ENCODE measurements at regions not wholly inside any gene's neighbourhood (a gene's known extent, or its start where the extent isn't known, plus 50 kb on each side); places are given as distances from the start of the nearest gene placed in this dataset.

DNA sequence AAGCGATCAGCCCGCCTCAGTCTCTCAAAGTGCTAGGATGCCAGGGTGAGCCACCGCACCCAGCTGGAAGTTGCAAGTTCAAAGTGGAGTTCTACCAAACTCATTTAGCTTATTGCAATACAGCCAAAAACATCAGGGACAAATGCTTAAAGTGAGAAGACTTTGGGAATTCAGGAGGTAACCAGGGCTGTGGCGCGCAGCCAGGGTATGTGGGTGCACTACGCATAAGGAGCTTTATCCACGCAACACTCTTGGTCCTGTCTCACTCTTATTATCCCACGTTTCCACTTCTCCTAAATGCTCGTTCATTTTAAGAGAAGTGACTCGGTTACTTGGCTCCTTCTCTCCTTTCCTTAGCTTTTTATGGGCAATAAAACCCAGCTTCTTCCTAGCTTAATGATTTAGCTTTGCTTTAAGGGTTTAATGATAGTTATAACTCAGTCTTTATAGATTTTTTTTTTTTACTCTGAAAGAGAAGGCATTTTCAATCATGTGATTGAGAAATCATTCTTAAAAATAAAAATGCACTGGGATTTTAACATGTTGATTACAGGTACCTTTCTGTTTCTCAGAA, 199.8 kb downstream of the KCNE4 start:
- H3K27me3 Mint-ChIP-seq (ENCODE audit: low read depth): no peaks in the 10 kb centered on the region
- no peak overlapping the region for H3K4me3 Mint-ChIP-seq (ENCODE audit: low read depth)
- no peak overlapping the region for H3K27ac Mint-ChIP-seq
- intact Hi-C loops (cut with micrococcal nuclease): no loop called here
- DNase-seq (ENCODE audit: low spot score): no peak
- no peaks in the 10 kb centered on the region for H3K4me1 Mint-ChIP-seq (ENCODE audit: low read depth)
- H3K36me3 Mint-ChIP-seq (ENCODE audit: low read depth): no peaks in the 10 kb centered on the region
- no peaks in the 10 kb centered on the region for H3K9me3 Mint-ChIP-seq

DNA sequence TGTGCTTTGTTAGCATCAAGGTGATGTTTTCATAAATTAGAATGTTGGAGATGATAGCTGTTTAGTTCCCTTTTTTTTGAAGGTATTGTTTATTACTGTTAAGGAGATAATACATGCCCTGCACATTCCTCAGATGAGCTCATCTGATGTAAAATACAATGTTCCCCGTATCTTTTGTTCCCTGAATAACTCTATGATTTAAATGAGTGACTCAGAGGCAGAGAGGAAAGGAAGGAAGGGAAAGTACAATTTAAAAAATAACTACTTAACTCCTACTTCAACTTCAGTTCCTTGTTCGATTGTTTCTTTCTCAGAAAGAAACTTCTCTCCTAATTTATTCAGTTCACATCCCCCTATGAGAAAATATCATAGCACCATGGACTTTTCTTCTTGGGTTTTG, 208.7 kb downstream of the KCNE4 start:
- DNase-seq (ENCODE audit: low spot score): no peak
- H3K9me3 Mint-ChIP-seq: no peaks in the 10 kb centered on the region
- H3K4me3 Mint-ChIP-seq (ENCODE audit: low read depth): no peak overlapping the region
- no peaks in the 10 kb centered on the region for H3K27me3 Mint-ChIP-seq (ENCODE audit: low read depth)
- no peak overlapping the region for H3K27ac Mint-ChIP-seq
- intact Hi-C loops (cut with micrococcal nuclease): no loop called here
- H3K36me3 Mint-ChIP-seq (ENCODE audit: low read depth): no peaks in the 10 kb centered on the region
- no peaks in the 10 kb centered on the region for H3K4me1 Mint-ChIP-seq (ENCODE audit: low read depth)

- Mint-ChIP-seq H3K4me1 (ENCODE audit: low read depth) (no peaks in the 10 kb centered on the region), H3K4me3 (ENCODE audit: low read depth) (no peak overlapping the region), H3K9me3 (no peaks in the 10 kb centered on the region), H3K36me3 (ENCODE audit: low read depth) (no peaks in the 10 kb centered on the region), H3K27me3 (ENCODE audit: low read depth) (no peaks in the 10 kb centered on the region), H3K27ac (no peak overlapping the region)
- intact Hi-C loops (cut with micrococcal nuclease): no loop called here
- no peak for DNase-seq (ENCODE audit: low spot score)
These were observed 211.0 kb downstream of the KCNE4 start for GRCh38 chr2:223262946-223263345.

DNA sequence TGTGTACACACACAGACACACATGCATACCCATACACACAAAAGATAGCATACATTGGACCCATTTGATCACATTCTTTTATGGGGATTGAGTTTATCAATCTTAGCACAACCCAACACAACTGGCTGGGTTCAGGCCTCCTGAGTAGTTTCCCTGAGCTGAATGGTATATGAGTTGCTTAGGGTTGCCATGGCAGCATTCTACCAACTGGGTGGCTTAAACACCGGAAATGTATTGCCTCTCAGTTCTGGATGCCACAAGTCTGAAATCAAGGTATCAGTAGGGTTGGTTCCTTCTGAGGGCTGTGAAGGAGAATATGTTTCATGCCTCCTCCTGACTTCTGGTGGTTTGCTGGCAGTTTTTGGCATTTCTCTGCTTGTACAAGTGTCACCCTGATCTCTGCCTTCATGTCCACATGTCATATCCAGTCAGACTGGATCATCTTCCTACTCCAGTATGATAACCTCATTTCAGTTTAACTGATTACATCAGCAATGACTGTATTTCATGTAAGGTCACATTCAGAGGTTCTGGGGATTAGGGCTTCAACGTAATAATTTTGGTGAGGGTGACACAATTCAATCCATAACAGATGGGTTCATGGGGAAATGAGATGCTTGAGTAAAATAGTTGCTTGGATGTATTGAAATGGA, 212.7 kb downstream of the KCNE4 start:
- Mint-ChIP-seq H3K9me3 (no peaks in the 10 kb centered on the region), H3K4me3 (ENCODE audit: low read depth) (no peak overlapping the region), H3K27ac (no peak overlapping the region), H3K36me3 (ENCODE audit: low read depth) (no peaks in the 10 kb centered on the region), H3K4me1 (ENCODE audit: low read depth) (no peaks in the 10 kb centered on the region), H3K27me3 (ENCODE audit: low read depth) (no peaks in the 10 kb centered on the region)
- no peak for DNase-seq (ENCODE audit: low spot score)
- intact Hi-C loops (cut with micrococcal nuclease): no loop called here

DNA sequence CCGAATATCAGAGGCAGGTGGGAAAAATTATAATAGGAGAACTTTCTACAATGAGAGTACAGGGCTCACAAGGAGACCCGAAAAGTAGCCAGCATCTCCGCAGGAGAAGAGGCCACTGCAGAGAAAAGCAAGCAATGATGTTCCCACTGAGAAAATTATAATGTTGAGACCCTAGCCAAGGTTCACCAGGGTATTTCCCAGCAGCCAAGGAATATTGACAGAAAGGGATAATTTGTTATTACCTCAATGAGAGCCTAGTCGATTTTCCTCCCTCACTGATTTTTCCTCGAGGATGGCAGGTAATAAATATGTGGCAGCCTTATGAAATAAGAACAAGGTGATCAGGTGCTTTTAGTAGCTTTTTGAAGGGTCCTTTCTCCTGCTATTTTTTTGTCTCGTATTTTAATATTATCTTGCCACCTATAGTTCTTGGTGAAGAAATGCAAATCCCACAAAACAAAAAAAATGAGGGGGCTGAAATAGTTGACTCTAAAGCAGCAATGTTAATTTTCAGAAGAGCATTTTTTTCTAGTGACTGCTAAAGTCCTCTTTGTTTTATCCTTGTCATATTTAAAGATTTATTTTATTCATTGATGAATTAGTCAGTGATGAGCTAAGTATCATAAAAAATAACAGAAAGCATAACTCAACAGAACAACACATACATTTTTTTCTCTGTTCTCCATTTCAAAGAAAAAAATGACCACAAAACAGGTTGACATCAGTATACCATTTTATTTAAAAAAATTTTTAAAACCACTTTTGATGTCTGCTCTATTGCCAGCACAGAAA, 215.4 kb downstream of the KCNE4 start:
- no peaks in the 10 kb centered on the region for H3K27me3 Mint-ChIP-seq (ENCODE audit: low read depth)
- no peak for DNase-seq (ENCODE audit: low spot score)
- H3K4me3 Mint-ChIP-seq (ENCODE audit: low read depth): no peak overlapping the region
- intact Hi-C loops (cut with micrococcal nuclease): no loop called here
- H3K4me1 Mint-ChIP-seq (ENCODE audit: low read depth): no peaks in the 10 kb centered on the region
- no peaks in the 10 kb centered on the region for H3K36me3 Mint-ChIP-seq (ENCODE audit: low read depth)
- H3K9me3 Mint-ChIP-seq: no peaks in the 10 kb centered on the region
- no peak overlapping the region for H3K27ac Mint-ChIP-seq

DNA sequence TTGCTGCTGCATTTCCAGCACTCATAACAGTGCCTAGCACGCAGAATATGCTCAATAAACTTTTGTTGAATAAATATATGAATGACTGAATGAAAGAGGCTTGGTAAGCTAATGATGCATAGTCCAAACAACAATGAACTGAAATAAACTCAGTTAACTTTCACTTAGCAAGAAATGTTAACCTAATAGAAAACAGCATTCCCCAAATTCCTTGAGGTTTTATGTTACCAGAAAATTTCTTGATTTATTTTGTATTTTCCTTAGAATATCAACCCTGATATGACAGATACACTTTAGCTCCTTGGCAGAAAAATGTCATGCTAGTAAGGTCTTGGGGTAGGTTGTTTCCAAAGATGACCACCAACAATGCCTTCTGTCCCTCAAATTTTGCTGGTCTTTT, 217.4 kb downstream of the KCNE4 start:
- Mint-ChIP-seq H3K36me3 (ENCODE audit: low read depth) (no peaks in the 10 kb centered on the region), H3K27ac (no peak overlapping the region), H3K4me1 (ENCODE audit: low read depth) (no peaks in the 10 kb centered on the region), H3K9me3 (no peaks in the 10 kb centered on the region), H3K4me3 (ENCODE audit: low read depth) (no peak overlapping the region), H3K27me3 (ENCODE audit: low read depth) (no peaks in the 10 kb centered on the region)
- no peak for DNase-seq (ENCODE audit: low spot score)
- intact Hi-C loops (cut with micrococcal nuclease): no loop called here

DNA sequence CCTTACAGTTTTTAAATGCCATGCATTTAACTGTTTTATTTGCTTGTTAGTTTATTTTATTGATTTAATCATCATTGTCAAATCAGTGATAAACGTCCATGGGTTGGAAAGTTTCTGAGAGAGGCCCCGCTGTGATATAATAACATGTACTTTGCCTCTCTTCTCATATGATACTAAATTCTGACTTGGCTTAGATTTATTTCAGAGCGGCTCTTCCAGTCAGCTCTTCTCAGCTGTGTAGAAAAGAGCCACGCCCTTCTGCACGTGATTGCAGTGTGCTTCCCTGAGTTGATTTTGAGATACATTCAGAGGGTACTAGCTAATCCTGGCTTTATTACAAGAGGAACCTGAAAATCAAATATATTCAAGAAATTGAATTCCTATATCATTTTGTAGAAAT, 218.6 kb downstream of the KCNE4 start:
- H3K4me3 Mint-ChIP-seq (ENCODE audit: low read depth): no peak overlapping the region
- no peaks in the 10 kb centered on the region for H3K4me1 Mint-ChIP-seq (ENCODE audit: low read depth)
- intact Hi-C loops (cut with micrococcal nuclease): no loop called here
- H3K27me3 Mint-ChIP-seq (ENCODE audit: low read depth): no peaks in the 10 kb centered on the region
- no peaks in the 10 kb centered on the region for H3K9me3 Mint-ChIP-seq
- no peaks in the 10 kb centered on the region for H3K36me3 Mint-ChIP-seq (ENCODE audit: low read depth)
- H3K27ac Mint-ChIP-seq: no peak overlapping the region
- no peak for DNase-seq (ENCODE audit: low spot score)

GRCh38 chr2:223273995-223274394, 222.0 kb downstream of the KCNE4 start:
- no peaks in the 10 kb centered on the region for H3K4me1 Mint-ChIP-seq (ENCODE audit: low read depth)
- no peak overlapping the region for H3K27ac Mint-ChIP-seq
- no peaks in the 10 kb centered on the region for H3K36me3 Mint-ChIP-seq (ENCODE audit: low read depth)
- H3K9me3 Mint-ChIP-seq: no peaks in the 10 kb centered on the region
- no peaks in the 10 kb centered on the region for H3K27me3 Mint-ChIP-seq (ENCODE audit: low read depth)
- intact Hi-C loops (cut with micrococcal nuclease): no loop called here
- DNase-seq (ENCODE audit: low spot score): no peak
- H3K4me3 Mint-ChIP-seq (ENCODE audit: low read depth): no peak overlapping the region

DNA sequence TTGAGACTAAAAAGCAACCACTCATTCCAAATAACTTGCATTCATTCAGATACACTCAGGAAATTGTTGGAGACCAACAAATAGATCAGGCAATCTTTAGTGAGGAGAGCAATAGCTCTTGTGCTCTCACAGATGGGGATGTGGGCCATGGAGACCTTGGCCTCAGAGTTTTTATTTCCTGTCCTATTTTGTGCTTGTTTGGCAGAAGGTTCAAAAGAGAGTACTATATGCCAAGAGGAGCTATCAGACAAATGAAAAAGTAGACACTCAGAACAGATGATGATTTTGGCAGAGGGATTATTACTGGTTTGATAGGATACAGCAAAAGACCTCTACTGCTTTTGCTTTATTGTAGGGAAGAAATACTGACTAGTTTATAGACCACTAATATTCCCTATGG, 230.2 kb downstream of the KCNE4 start:
- no peaks in the 10 kb centered on the region for H3K4me1 Mint-ChIP-seq (ENCODE audit: low read depth)
- intact Hi-C loops (cut with micrococcal nuclease): no loop called here

DNA sequence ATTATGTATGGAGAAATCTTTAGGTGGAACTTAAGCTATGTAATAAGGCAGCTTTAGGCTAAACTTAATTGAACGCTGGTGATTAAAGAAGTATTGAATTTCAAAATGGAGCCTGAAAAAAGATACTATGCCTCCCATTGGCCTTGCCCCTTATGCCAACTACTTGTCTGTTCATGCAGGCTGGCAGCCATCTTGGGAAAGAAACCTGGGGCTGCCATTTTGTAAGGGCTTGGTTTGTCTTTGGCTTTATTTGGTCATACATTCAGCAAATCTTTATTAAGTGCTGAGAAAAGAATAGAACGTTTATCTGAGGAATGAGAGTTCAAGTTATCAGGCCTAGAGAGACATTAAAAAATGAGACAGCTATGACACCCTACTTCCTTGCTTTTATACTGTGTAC, 231.3 kb downstream of the KCNE4 start:
- intact Hi-C loops (cut with micrococcal nuclease): no loop called here
- DNase-seq (ENCODE audit: low spot score): no peak
- H3K4me1 Mint-ChIP-seq (ENCODE audit: low read depth): no peaks in the 10 kb centered on the region
- H3K9me3 Mint-ChIP-seq: no peaks in the 10 kb centered on the region
- no peaks in the 10 kb centered on the region for H3K27me3 Mint-ChIP-seq (ENCODE audit: low read depth)
- no peak overlapping the region for H3K4me3 Mint-ChIP-seq (ENCODE audit: low read depth)
- no peaks in the 10 kb centered on the region for H3K36me3 Mint-ChIP-seq (ENCODE audit: low read depth)
- no peak overlapping the region for H3K27ac Mint-ChIP-seq

More for the DNA sequence above, 230.2 kb downstream of the KCNE4 start:
- Mint-ChIP-seq H3K36me3 (ENCODE audit: low read depth) (no peaks in the 10 kb centered on the region), H3K4me3 (ENCODE audit: low read depth) (no peak overlapping the region), H3K27me3 (ENCODE audit: low read depth) (no peaks in the 10 kb centered on the region), H3K9me3 (no peaks in the 10 kb centered on the region), H3K27ac (no peak overlapping the region)
- DNase-seq (ENCODE audit: low spot score): no peak

DNA sequence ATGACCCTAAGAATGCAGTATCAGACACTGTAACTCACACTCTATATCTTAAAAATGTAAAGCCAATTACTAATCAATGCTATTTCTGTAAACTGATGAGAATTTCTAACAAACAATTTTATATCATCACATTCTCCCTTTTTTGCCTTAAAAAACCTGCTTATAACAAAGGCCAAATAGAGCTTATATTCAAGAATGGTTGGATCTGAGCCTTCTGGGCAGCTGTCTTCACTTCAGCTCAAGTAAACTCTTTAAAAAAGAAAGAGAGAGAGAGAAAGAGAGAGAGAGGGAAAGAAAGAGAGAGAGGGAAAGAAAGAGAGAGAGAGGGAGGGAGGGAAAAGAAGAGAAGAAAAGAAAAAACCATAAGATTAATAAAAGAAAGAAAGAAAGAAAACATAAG, 231.8 kb downstream of the KCNE4 start:
- Mint-ChIP-seq H3K4me3 (ENCODE audit: low read depth) (no peak overlapping the region), H3K36me3 (ENCODE audit: low read depth) (no peaks in the 10 kb centered on the region), H3K27ac (no peak overlapping the region), H3K27me3 (ENCODE audit: low read depth) (no peaks in the 10 kb centered on the region), H3K9me3 (no peaks in the 10 kb centered on the region), H3K4me1 (ENCODE audit: low read depth) (no peaks in the 10 kb centered on the region)
- DNase-seq (ENCODE audit: low spot score): no peak
- intact Hi-C loops (cut with micrococcal nuclease): no loop called here

DNA sequence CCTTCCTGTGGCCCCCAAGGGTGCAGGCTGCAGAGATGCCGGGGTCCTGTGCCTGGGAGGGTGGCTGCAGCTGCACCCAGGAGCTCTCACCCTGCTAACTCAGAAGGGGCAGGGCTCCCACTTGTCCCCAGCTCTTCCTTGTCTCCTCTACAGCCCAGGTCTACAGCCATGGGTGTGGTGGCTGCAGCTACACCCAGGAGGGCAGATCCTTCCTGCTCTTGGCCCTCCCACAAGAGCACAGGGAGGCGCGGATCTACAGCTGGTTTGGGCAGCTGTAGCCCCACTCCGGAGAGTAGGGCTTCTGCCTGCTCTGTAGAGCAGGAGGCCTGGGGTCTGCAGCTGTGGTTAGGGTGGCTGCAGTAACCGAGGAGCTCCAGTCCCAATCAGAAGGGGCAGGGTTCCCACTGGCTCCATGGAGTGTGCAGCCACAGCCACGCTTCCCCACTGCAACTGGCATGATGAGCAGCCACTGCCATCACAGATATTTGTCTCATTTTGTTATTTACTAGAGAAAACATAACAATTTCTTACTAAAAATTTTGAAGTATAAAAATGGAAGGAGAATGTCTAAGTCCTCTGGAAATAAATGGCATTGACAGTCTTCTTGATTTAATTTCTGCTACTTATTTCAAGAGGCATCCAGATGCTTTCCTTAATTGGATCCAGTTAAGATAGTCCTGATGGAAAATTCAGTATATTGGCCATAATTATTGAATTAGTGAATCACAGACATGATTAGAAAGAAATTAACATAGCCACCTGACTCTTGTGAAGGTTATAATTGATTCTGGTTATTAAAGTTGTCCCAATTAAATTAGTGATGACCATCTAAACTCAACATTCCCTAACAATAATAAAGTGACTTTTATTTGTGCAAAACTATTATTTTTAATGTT, 233.6 kb downstream of the KCNE4 start:
- Mint-ChIP-seq H3K9me3 (peaks cover 7% of the 10 kb centered on the region), H3K4me3 (ENCODE audit: low read depth) (no peak overlapping the region), H3K27ac (no peak overlapping the region), H3K36me3 (ENCODE audit: low read depth) (no peaks in the 10 kb centered on the region), H3K27me3 (ENCODE audit: low read depth) (no peaks in the 10 kb centered on the region), H3K4me1 (ENCODE audit: low read depth) (no peaks in the 10 kb centered on the region)
- DNase-seq (ENCODE audit: low spot score): no peak
- intact Hi-C loops (cut with micrococcal nuclease): no loop called here

DNA sequence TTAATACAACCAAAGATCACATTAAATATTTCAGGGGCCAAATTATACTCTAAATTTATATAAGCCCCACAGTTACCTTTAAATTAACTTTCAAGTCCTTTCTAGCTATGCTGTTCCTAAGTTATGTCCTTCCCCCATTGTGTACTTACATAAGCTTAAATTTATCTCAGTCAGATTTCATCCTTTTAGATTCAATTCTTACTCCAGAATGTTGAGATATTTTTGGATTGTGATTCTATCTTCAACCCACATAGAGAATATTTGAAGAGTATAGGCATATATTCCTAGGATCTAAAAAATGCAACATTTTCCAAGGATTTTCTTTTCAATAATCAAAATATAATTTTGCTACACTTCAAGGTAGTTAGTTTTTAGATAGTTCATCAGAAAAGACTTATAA, 242.8 kb downstream of the KCNE4 start:
- Mint-ChIP-seq H3K36me3 (ENCODE audit: low read depth) (no peaks in the 10 kb centered on the region), H3K9me3 (peaks cover 7% of the 10 kb centered on the region), H3K27me3 (ENCODE audit: low read depth) (no peaks in the 10 kb centered on the region), H3K27ac (no peak overlapping the region), H3K4me1 (ENCODE audit: low read depth) (no peaks in the 10 kb centered on the region), H3K4me3 (ENCODE audit: low read depth) (no peak overlapping the region)
- no peak for DNase-seq (ENCODE audit: low spot score)
- intact Hi-C loops (cut with micrococcal nuclease): no loop called here

Measured in activated T-helper 2 cell treated with anti-CD3 and anti-CD28 coated beads, Interferon-gamma antibody, Interleukin-2, Interleukin-4, amounts not matched to agents 10 μg/mL and 5 μg/mL and 100 μg/mL, durations not matched to agents 14 hours and 24 hours and 36 hours (primary cell).